AG09319 (cell line): ENCODE measurements at regions not wholly inside any gene's neighbourhood (a gene's known extent, or its start where the extent isn't known, plus 50 kb on each side); places are given as distances from the start of the nearest gene placed in this dataset.
"Not testable (repeated sequence)": the region's sequence is repeated elsewhere in the genome, so short reads cannot be mapped to it uniquely, and the experiment has no call there.

Source experiments
- DNase-seq: peaks from one replicate; pipeline ENCODE4 v3.0.0-alpha.2; 2010; ENCODE audit warnings: low read depth; ENCODE audit errors: extremely low read depth
- CTCF ChIP-seq: IDR thresholded peaks from 2 replicates; pipeline ENCODE4 v1.5.1; 2011; ENCODE audit warnings: low read depth, mild to moderate bottlenecking, inconsistent platforms, low read length, moderate library complexity

- no peak for TF ChIP-seq CTCF
- no peak for DNase-seq
Measured at GRCh38 chrX:106278951-106279350, 110.8 kb downstream of the PWWP3B start.

GRCh38 chrX:106281383-106281782 lies 113.3 kb downstream of the PWWP3B start:
- TF ChIP-seq CTCF: no peak
- DNase-seq: no peak

- TF ChIP-seq CTCF: no peak
- DNase-seq: no peak
Measured at GRCh38 chrX:106283841-106284240, 115.7 kb downstream of the PWWP3B start.

GRCh38 chrX:106284431-106285025 lies 116.4 kb downstream of the PWWP3B start:
- no peak for DNase-seq
- TF ChIP-seq CTCF: no peak

- TF ChIP-seq CTCF: no peak
- DNase-seq: no peak
Measured at GRCh38 chrX:106286053-106286650, 118.0 kb downstream of the PWWP3B start.

GRCh38 chrX:106290778-106291177 lies 122.7 kb downstream of the PWWP3B start:
- DNase-seq: not testable (repeated sequence)

- not testable (repeated sequence) for DNase-seq
Measured at GRCh38 chrX:106291779-106292390, 123.8 kb downstream of the PWWP3B start.

GRCh38 chrX:106300239-106300638 lies 132.1 kb downstream of the PWWP3B start:
- no peak for DNase-seq
- no peak for TF ChIP-seq CTCF
